H9 (cell line): ENCODE measurements at regions not wholly inside any gene's neighbourhood (a gene's known extent, or its start where the extent isn't known, plus 50 kb on each side); places are given as distances from the start of the nearest gene placed in this dataset.

ENCODE experiments used
- DNase-seq: peaks from one replicate; pipeline ENCODE4 v3.0.0-alpha.2; 2017
- H2AFZ ChIP-seq: one replicate; pipeline ENCODE4 v1.6.1; 2013; ENCODE audit warnings: mild to moderate bottlenecking, low read length, control low read depth, moderate library complexity
- H2AK5ac ChIP-seq: 2 replicates; pipeline ENCODE4 v1.6.1; 2013; ENCODE audit warnings: low read length, control low read depth, mixed read lengths; ENCODE audit not compliant: insufficient read length
- H2BK120ac ChIP-seq: one replicate; pipeline ENCODE4 v1.6.1; 2013; ENCODE audit warnings: low read depth, mild to moderate bottlenecking, low read length, control low read depth, inconsistent platforms; ENCODE audit not compliant: poor library complexity, severe bottlenecking
- H2BK12ac ChIP-seq: 2 replicates; pipeline ENCODE4 v1.6.1; 2013; ENCODE audit warnings: low read length, control low read depth, mixed read lengths, low read depth; ENCODE audit not compliant: insufficient read length
- H2BK15ac ChIP-seq: 2 replicates; pipeline ENCODE4 v1.6.1; 2013; ENCODE audit warnings: low read depth, low read length, control low read depth
- H2BK20ac ChIP-seq: one replicate; pipeline ENCODE4 v1.6.1; 2013; ENCODE audit warnings: low read depth, mild to moderate bottlenecking, low read length, control low read depth, inconsistent platforms; ENCODE audit not compliant: poor library complexity, severe bottlenecking
- H2BK5ac ChIP-seq: 2 replicates; pipeline ENCODE4 v1.6.1; 2013; ENCODE audit warnings: low read length, control low read depth, mixed read lengths; ENCODE audit not compliant: insufficient read length
- H3K14ac ChIP-seq: 2 replicates; pipeline ENCODE4 v1.6.1; 2013; ENCODE audit warnings: low read length, control low read depth; ENCODE audit not compliant: insufficient read depth
- H3K18ac ChIP-seq: 2 replicates; pipeline ENCODE4 v1.6.1; 2013; ENCODE audit warnings: low read depth, mild to moderate bottlenecking, mixed read lengths, low read length, control low read depth; ENCODE audit not compliant: insufficient read length
- H3K23ac ChIP-seq: 2 replicates; pipeline ENCODE4 v1.6.1; 2013; ENCODE audit warnings: low read length, control low read depth, mixed read lengths, low read depth; ENCODE audit not compliant: insufficient read length
- H3K23me2 ChIP-seq: 2 replicates; pipeline ENCODE4 v1.6.1; 2013; ENCODE audit warnings: low read depth, mild to moderate bottlenecking, mixed read lengths, low read length, control low read depth; ENCODE audit not compliant: insufficient read length, poor library complexity, severe bottlenecking
- H3K27ac ChIP-seq: 2 replicates; pipeline ENCODE4 v1.5.1; 2013; ENCODE audit warnings: low read length, control low read depth, mixed read lengths, low read depth; ENCODE audit not compliant: insufficient read length
- H3K27me3 ChIP-seq: 2 replicates; pipeline ENCODE4 v1.6.1; 2013; ENCODE audit warnings: low read length, control low read depth, inconsistent platforms; ENCODE audit not compliant: insufficient read depth
- H3K4ac ChIP-seq: 2 replicates; pipeline ENCODE4 v1.6.1; 2013; ENCODE audit warnings: low read depth, mild to moderate bottlenecking, control low read depth, inconsistent platforms, low read length, moderate library complexity
- H3K4me1 ChIP-seq: 2 replicates; pipeline ENCODE4 v1.6.1; 2013; ENCODE audit warnings: low read length, control low read depth, inconsistent platforms; ENCODE audit not compliant: insufficient read depth
- H3K4me2 ChIP-seq: 2 replicates; pipeline ENCODE4 v1.6.1; 2013; ENCODE audit warnings: low read length, control low read depth, mixed read lengths; ENCODE audit not compliant: insufficient read length, insufficient read depth
- H3K56ac ChIP-seq: 2 replicates; pipeline ENCODE4 v1.6.1; 2013; ENCODE audit warnings: low read depth, mild to moderate bottlenecking, mixed read lengths, low read length, control low read depth; ENCODE audit not compliant: insufficient read length
- H3K79me1 ChIP-seq: 2 replicates; pipeline ENCODE4 v1.6.1; 2013; ENCODE audit warnings: low read depth, mild to moderate bottlenecking, moderate library complexity, low read length, control low read depth, inconsistent platforms; ENCODE audit not compliant: insufficient read depth, poor library complexity, severe bottlenecking
- H3K79me2 ChIP-seq: 2 replicates; pipeline ENCODE4 v1.6.1; 2013; ENCODE audit warnings: low read length, control low read depth, inconsistent platforms; ENCODE audit not compliant: insufficient read depth
- H3K9ac ChIP-seq: 2 replicates; pipeline ENCODE4 v1.6.1; 2013; ENCODE audit warnings: low read length, control low read depth, mixed read lengths; ENCODE audit not compliant: insufficient read length; ENCODE audit errors: extremely low read depth
- H3K9me3 ChIP-seq: one replicate; pipeline ENCODE4 v1.6.1; 2013; ENCODE audit warnings: low read depth, low read length, inconsistent platforms; ENCODE audit not compliant: control insufficient read depth
- H3T11ph ChIP-seq: one replicate; pipeline ENCODE4 v1.6.1; 2013; ENCODE audit warnings: mild to moderate bottlenecking, low read length, control low read depth, inconsistent platforms
- H4K20me1 ChIP-seq: one replicate; pipeline ENCODE4 v1.6.1; 2013; ENCODE audit not compliant: control insufficient read depth, insufficient read length, insufficient read depth
- H4K5ac ChIP-seq: 2 replicates; pipeline ENCODE4 v1.6.1; 2013; ENCODE audit warnings: low read depth, mild to moderate bottlenecking, mixed read lengths, low read length, control low read depth; ENCODE audit not compliant: insufficient read length
- H4K8ac ChIP-seq: replicated peaks from 2 replicates; pipeline ENCODE4 v1.6.1; 2013; ENCODE audit warnings: low read length, control low read depth, mixed read lengths, low read depth; ENCODE audit not compliant: insufficient read length
- H4K91ac ChIP-seq: 2 replicates; pipeline ENCODE4 v1.6.1; 2013; ENCODE audit warnings: low read depth, mild to moderate bottlenecking, moderate library complexity, mixed read lengths, low read length, control low read depth; ENCODE audit not compliant: insufficient read length
- H3K27ac Mint-ChIP-seq, 3 experiments: 2 replicates in 2 of 3; 3 replicates in 1 of 3; pipeline ENCODE4 v1.8.0; 2020 to 2021; ENCODE audit warnings: mixed read lengths in 3 of 3, mild to moderate bottlenecking in 1 of 3, moderate library complexity in 1 of 3
- H3K27me3 Mint-ChIP-seq: 2 replicates; pipeline ENCODE4 v1.8.0; 2021; ENCODE audit warnings: low read depth, mild to moderate bottlenecking, moderate library complexity, mixed read lengths
- H3K36me3 Mint-ChIP-seq, 3 experiments: 2 replicates in 2 of 3; 3 replicates in 1 of 3; pipeline ENCODE4 v1.8.0; 2020 to 2021; ENCODE audit warnings: low read depth in 3 of 3, mixed read lengths in 3 of 3; ENCODE audit not compliant: insufficient read depth in 1 of 3
- H3K4me1 Mint-ChIP-seq, 2 experiments: 2 replicates each; pipeline ENCODE4 v1.8.0; 2020; ENCODE audit warnings: mixed read lengths in 2 of 2
- H3K4me3 Mint-ChIP-seq, 2 experiments: 2 replicates in 1 of 2; 3 replicates in 1 of 2; pipeline ENCODE4 v1.8.0; 2020 to 2021; ENCODE audit warnings: mild to moderate bottlenecking in 2 of 2, mixed read lengths in 2 of 2, moderate library complexity in 1 of 2
- H3K9me3 Mint-ChIP-seq, 2 experiments: 2 replicates in 1 of 2; 3 replicates in 1 of 2; pipeline ENCODE4 v1.8.0; 2020; ENCODE audit warnings: mild to moderate bottlenecking in 2 of 2, mixed read lengths in 2 of 2, moderate library complexity in 1 of 2
- WGBS: extraction: QIAGEN DNeasy Blood & Tissue Kit; methylation state at CpG from one replicate; pipeline ENCODE4 v1.1.7; 2013; ENCODE audit warnings: missing lambda C conversion rate, low lambda C conversion rate, mixed read lengths; ENCODE audit not compliant: insufficient read length; ENCODE audit errors: extremely low coverage; 5-methylcytosine and 5-hydroxymethylcytosine counted together
- TF ChIP-seq, protein P1 (sequence below): fragments of 200-600 bp; sonication (generic); conservative IDR thresholded peaks from 3 replicates; pipeline ENCODE4 v1.8.0; 2021; ENCODE audit warnings: antibody characterized with exemption, mild to moderate bottlenecking

DNA sequence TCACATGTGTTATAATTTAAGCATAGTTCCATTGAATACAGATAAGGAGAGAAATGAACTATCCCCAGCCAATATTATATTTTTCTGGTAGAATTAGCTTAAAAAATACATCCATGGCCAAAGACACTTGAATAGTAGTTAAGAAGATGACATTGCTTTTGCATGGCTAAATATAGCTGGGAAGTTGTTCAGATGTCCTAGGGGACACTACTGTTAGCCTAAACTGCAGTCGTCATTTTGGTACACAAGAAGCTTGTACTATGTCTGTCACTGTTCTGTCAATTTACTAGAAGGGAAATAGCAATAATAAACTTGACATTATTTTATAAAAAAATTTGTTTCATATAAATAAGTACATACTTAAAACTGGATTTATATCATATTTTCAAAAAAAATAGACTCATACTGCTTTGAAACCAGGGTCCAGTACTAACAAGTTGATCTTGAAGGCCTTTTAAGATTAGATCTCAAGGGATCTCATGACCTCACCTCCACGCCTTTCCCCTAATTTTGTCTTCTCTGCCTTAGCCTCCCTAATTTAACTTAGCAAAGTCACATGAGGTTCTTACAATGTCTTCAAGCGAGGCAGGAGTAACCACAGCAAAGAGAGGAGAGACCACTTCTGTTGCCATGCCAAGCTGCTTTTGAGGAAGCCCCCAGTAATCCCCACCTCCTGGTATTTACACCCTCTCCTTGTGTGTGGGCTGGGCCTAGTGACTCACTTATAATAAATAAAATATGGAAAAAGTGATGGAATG lies 81.0 kb downstream of the AVPR1A start:
- no CpG with 5 or more reads among the region's 3 CpGs for WGBS
- H3K23ac ChIP-seq = no peak overlapping the region
- H2BK5ac ChIP-seq = no peak overlapping the region
- no peak overlapping the region for H3K4ac ChIP-seq
- H4K91ac ChIP-seq = no peak overlapping the region
- H3K4me1 ChIP-seq = no peaks in the 10 kb centered on the region
- no peak overlapping the region for H2AFZ ChIP-seq
- H3K9me3 ChIP-seq = no peaks in the 10 kb centered on the region
- H3K27me3 Mint-ChIP-seq = no peaks in the 10 kb centered on the region
- H2BK15ac ChIP-seq = no peak overlapping the region
- H3K27ac ChIP-seq = no peak overlapping the region
- H3K14ac ChIP-seq = no peak overlapping the region
- no peak overlapping the region for H2AK5ac ChIP-seq
- H3K23me2 ChIP-seq = no peaks in the 10 kb centered on the region
- no peaks in the 10 kb centered on the region for H3K79me2 ChIP-seq
- H3K9me3 Mint-ChIP-seq = no peaks in the 10 kb centered on the region; a peak in 1 of 5 replicates
- H2BK20ac ChIP-seq = no peak overlapping the region
- no peaks in the 10 kb centered on the region for H3K36me3 Mint-ChIP-seq
- no peaks in the 10 kb centered on the region for H3K79me1 ChIP-seq
- no peak overlapping the region for H2BK120ac ChIP-seq
- H3K18ac ChIP-seq = no peak overlapping the region
- no peak overlapping the region for H4K5ac ChIP-seq
- no peak overlapping the region for H3T11ph ChIP-seq
- no peaks in the 10 kb centered on the region for H4K20me1 ChIP-seq
- H3K27me3 ChIP-seq = no peaks in the 10 kb centered on the region
- peaks cover 7 to 13% of the 10 kb centered on the region in 2 experiments for H3K4me1 Mint-ChIP-seq
- TF ChIP-seq, protein P1, sequence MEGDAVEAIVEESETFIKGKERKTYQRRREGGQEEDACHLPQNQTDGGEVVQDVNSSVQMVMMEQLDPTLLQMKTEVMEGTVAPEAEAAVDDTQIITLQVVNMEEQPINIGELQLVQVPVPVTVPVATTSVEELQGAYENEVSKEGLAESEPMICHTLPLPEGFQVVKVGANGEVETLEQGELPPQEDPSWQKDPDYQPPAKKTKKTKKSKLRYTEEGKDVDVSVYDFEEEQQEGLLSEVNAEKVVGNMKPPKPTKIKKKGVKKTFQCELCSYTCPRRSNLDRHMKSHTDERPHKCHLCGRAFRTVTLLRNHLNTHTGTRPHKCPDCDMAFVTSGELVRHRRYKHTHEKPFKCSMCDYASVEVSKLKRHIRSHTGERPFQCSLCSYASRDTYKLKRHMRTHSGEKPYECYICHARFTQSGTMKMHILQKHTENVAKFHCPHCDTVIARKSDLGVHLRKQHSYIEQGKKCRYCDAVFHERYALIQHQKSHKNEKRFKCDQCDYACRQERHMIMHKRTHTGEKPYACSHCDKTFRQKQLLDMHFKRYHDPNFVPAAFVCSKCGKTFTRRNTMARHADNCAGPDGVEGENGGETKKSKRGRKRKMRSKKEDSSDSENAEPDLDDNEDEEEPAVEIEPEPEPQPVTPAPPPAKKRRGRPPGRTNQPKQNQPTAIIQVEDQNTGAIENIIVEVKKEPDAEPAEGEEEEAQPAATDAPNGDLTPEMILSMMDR = no peak
- no peak for DNase-seq
- H3K4me3 Mint-ChIP-seq = no peak overlapping the region
- H2BK12ac ChIP-seq = no peak overlapping the region
- no peak overlapping the region for H3K9ac ChIP-seq
- H3K27ac Mint-ChIP-seq = no peak overlapping the region
- no peak overlapping the region for H3K4me2 ChIP-seq
- no peak overlapping the region for H3K56ac ChIP-seq
- no peak overlapping the region for H4K8ac ChIP-seq
